ENCODE measurements at regions not wholly inside any gene's neighbourhood (a gene's known extent, or its start where the extent isn't known, plus 50 kb on each side); places are given as distances from the start of the nearest gene placed in this dataset.

DNA sequence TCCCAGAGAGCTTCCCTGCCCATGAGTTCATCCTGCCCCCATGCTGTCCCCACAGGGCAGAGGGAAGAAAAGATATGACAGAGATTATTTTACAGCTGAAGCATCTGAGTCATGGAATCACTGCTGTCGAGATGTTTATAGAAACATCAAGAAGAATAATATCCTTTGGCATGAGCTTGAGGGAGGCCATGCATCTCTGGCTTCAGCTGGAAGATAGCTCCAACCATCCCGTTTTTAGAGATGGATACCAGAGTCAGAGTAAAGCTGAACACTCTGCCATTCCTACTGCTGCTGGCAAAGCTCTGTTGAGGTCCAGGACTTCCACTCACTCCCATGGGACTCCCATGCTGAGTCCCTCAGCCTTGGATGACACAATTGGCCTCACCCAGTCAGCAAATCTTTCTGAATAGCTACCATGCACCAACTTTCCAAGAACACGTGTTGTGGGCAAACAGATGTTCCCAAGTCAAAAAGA lies 167.8 kb downstream of the TTC32 start:
- TF ChIP-seq, protein P1, sequence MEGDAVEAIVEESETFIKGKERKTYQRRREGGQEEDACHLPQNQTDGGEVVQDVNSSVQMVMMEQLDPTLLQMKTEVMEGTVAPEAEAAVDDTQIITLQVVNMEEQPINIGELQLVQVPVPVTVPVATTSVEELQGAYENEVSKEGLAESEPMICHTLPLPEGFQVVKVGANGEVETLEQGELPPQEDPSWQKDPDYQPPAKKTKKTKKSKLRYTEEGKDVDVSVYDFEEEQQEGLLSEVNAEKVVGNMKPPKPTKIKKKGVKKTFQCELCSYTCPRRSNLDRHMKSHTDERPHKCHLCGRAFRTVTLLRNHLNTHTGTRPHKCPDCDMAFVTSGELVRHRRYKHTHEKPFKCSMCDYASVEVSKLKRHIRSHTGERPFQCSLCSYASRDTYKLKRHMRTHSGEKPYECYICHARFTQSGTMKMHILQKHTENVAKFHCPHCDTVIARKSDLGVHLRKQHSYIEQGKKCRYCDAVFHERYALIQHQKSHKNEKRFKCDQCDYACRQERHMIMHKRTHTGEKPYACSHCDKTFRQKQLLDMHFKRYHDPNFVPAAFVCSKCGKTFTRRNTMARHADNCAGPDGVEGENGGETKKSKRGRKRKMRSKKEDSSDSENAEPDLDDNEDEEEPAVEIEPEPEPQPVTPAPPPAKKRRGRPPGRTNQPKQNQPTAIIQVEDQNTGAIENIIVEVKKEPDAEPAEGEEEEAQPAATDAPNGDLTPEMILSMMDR (IDR thresholded peaks at IDR 0.05; ENCODE audit: low read depth, low read length, poor library complexity, severe bottlenecking) = no peak
- TF ChIP-seq EZH2phosphoT487 (IDR thresholded peaks at IDR 0.05; ENCODE audit: borderline replicate concordance, low read length) = no peak

All from DOHH2 (cell line).